ENCODE measurements at regions not wholly inside any gene's neighbourhood (a gene's known extent, or its start where the extent isn't known, plus 50 kb on each side); places are given as distances from the start of the nearest gene placed in this dataset.
A peak's percentile ranks its signal among the peaks of the same experiment; 100 is the strongest.

DNA sequence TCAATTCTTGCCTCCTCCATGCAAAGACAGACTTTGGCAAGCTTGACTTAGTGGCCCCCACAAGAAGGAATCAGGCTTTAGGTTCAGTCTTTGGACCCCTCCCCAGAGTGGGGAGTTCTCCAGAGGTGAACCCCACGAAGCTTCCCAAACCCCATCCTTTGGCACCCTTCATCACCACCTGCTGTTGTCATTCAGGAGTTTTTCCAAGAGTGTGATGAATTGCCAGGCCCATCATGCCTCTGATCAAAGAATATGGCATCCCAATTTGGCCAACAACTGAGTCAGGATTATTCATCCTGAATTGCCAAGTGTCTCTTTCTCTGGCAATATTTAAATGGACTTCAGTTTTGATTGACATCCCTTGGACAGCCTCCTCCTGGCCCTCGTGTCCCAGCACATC is 404.7 kb upstream of the MKI67 start:
- Histone ChIP-seq H3K9ac (ENCODE audit: insufficient read depth in 1 of 2, low read length in 2 of 2) (no peak overlapping the region), H3K27ac (ENCODE audit: low read depth in 1 of 2, low read length in 1 of 2) (no peak overlapping the region), H3K36me3 (ENCODE audit: control insufficient read depth in 4 of 4, insufficient read depth in 4 of 4, low read length in 4 of 4) (no peaks in the 10 kb centered on the region), H3K4me1 (ENCODE audit: control insufficient read depth in 5 of 5, insufficient read depth in 5 of 5, low read length in 5 of 5) (peaks cover 0 to 24% (median 0%) of the 10 kb centered on the region in 5 donors), H3K27me3 (ENCODE audit: control insufficient read depth in 3 of 3, insufficient read depth in 3 of 3, low read length in 2 of 3) (peaks cover 0 to 16% (median 9%) of the 10 kb centered on the region in 3 donors), H3K4me3 (no peak overlapping the region), H3K9me3 (ENCODE audit: control insufficient read depth in 4 of 4, insufficient read depth in 3 of 4, low read length in 3 of 4) (no peaks in the 10 kb centered on the region)
- DNase-seq = no peak
- 60 to 61% methylated on average over 2 of the region's 2 CpGs for WGBS, 2 donors
- TF ChIP-seq, protein P1, sequence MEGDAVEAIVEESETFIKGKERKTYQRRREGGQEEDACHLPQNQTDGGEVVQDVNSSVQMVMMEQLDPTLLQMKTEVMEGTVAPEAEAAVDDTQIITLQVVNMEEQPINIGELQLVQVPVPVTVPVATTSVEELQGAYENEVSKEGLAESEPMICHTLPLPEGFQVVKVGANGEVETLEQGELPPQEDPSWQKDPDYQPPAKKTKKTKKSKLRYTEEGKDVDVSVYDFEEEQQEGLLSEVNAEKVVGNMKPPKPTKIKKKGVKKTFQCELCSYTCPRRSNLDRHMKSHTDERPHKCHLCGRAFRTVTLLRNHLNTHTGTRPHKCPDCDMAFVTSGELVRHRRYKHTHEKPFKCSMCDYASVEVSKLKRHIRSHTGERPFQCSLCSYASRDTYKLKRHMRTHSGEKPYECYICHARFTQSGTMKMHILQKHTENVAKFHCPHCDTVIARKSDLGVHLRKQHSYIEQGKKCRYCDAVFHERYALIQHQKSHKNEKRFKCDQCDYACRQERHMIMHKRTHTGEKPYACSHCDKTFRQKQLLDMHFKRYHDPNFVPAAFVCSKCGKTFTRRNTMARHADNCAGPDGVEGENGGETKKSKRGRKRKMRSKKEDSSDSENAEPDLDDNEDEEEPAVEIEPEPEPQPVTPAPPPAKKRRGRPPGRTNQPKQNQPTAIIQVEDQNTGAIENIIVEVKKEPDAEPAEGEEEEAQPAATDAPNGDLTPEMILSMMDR (IDR thresholded peaks at IDR 0.05; ENCODE audit: control extremely low read depth, extremely low read depth) = no peak
- ATAC-seq (ENCODE audit: insufficient read depth, low FRiP score) = no peak

DNA sequence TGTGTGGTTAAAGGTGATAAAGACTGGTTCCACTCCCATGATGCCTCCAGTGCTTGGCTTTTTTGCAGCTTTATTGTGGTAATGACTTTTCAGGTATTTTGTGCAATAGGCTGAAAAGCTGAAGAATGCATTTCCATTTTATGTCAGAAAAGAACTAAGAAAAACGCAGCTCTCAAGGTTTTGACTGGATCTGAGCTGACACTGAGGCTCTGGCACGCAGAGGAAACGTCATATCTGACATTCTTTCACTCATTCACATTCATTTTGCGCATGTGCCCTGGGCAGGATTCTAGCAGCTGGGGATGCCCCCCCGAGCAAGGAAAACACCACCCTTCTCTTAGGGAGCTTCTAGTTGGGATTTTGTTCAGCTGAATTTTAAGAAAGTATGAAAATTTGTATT is 408.5 kb upstream of the MKI67 start:
- H3K9ac ChIP-seq (ENCODE audit: insufficient read depth in 1 of 2, low read length in 2 of 2) = no peak overlapping the region
- 58 to 73% methylated on average over 5 of the region's 5 CpGs for WGBS, 2 donors
- H3K36me3 ChIP-seq (ENCODE audit: control insufficient read depth in 4 of 4, insufficient read depth in 4 of 4, low read length in 4 of 4) = no peaks in the 10 kb centered on the region
- H3K9me3 ChIP-seq (ENCODE audit: control insufficient read depth in 4 of 4, insufficient read depth in 3 of 4, low read length in 3 of 4) = no peaks in the 10 kb centered on the region
- ATAC-seq (ENCODE audit: insufficient read depth, low FRiP score) = no peak
- peaks cover 4 to 37% (median 24%) of the 10 kb centered on the region in 3 donors for H3K27me3 ChIP-seq (ENCODE audit: control insufficient read depth in 3 of 3, insufficient read depth in 3 of 3, low read length in 2 of 3)
- H3K4me3 ChIP-seq = no peak overlapping the region
- no peak overlapping the region for H3K27ac ChIP-seq (ENCODE audit: low read depth in 1 of 2, low read length in 1 of 2)
- DNase-seq = no peak
- TF ChIP-seq, protein P1 (IDR thresholded peaks at IDR 0.05; ENCODE audit: control extremely low read depth, extremely low read depth) = no peak
- peaks cover 0 to 29% (median 0%) of the 10 kb centered on the region in 5 donors for H3K4me1 ChIP-seq (ENCODE audit: control insufficient read depth in 5 of 5, insufficient read depth in 5 of 5, low read length in 5 of 5)

DNA sequence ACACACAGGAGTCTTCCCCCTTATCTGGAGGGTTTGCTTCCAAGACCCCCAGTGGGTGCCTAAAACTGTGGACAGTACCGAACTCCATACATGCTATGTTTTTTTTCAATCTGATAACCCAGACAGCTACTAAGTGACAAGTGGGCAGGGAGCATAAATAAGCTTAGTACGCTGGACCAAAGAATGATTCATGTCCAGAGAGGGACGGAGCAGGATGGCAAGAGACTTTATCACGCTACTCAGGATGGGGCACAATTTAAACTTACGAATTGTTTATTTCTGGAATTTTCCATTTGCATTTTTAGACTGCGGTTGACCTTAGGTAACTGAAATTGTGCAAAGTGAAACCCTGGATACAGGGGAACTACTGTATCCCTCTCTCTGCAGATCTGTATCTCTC is 410.0 kb upstream of the MKI67 start:
- 53 to 60% methylated on average over 6 of the region's 6 CpGs for WGBS, 2 donors
- H3K27ac ChIP-seq (ENCODE audit: low read depth in 1 of 2, low read length in 1 of 2) = no peak overlapping the region
- H3K4me1 ChIP-seq (ENCODE audit: control insufficient read depth in 5 of 5, insufficient read depth in 5 of 5, low read length in 5 of 5) = peaks cover 0 to 44% (median 6%) of the 10 kb centered on the region in 5 donors
- H3K9ac ChIP-seq (ENCODE audit: insufficient read depth in 1 of 2, low read length in 2 of 2) = no peak overlapping the region
- no peak for ATAC-seq (ENCODE audit: insufficient read depth, low FRiP score)
- DNase-seq = no peak
- H3K36me3 ChIP-seq (ENCODE audit: control insufficient read depth in 4 of 4, insufficient read depth in 4 of 4, low read length in 4 of 4) = no peaks in the 10 kb centered on the region
- no peak overlapping the region for H3K4me3 ChIP-seq
- TF ChIP-seq, protein P1 (IDR thresholded peaks at IDR 0.05; ENCODE audit: control extremely low read depth, extremely low read depth) = no peak
- H3K27me3 ChIP-seq (ENCODE audit: control insufficient read depth in 3 of 3, insufficient read depth in 3 of 3, low read length in 2 of 3) = peaks cover 13 to 39% (median 24%) of the 10 kb centered on the region in 3 donors
- H3K9me3 ChIP-seq (ENCODE audit: control insufficient read depth in 4 of 4, insufficient read depth in 3 of 4, low read length in 3 of 4) = no peaks in the 10 kb centered on the region

DNA sequence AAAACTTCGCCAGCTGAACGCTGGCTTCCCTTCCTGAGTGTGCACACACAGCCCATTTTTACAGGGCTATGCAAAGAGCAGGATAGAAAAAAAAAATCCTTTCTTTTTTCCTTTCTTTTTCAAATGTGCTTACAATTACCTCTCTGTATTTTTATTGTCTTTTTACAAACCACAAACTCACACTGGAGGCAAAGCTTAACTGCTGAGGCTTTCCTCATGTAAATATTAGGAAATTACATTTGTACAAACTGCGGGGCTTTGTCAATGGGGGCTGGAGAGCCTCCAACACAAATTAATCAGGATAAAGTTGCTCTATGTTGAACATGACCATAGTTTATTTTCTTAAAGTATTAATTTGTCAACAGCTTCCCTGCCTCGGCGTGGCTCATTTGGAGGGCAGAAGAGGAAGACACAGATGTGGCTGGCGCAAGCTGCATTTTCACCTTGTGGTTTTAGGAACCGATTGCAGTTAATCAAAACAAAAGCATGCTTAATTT is 411.7 kb upstream of the MKI67 start:
- WGBS, 2 donors = 20 to 22% methylated on average over 7 of the region's 7 CpGs
- ATAC-seq (ENCODE audit: insufficient read depth, low FRiP score) (no peak), DNase-seq (peak in 2 of 3 donors; percentile 47 to 66)
- no peaks in the 10 kb centered on the region for H3K9me3 ChIP-seq (ENCODE audit: control insufficient read depth in 4 of 4, insufficient read depth in 3 of 4, low read length in 3 of 4)
- H3K36me3 ChIP-seq (ENCODE audit: control insufficient read depth in 4 of 4, insufficient read depth in 4 of 4, low read length in 4 of 4) = no peaks in the 10 kb centered on the region
- no peak overlapping the region for H3K27ac ChIP-seq (ENCODE audit: low read depth in 1 of 2, low read length in 1 of 2)
- H3K4me3 ChIP-seq = no peak overlapping the region
- H3K9ac ChIP-seq (ENCODE audit: insufficient read depth in 1 of 2, low read length in 2 of 2) = peak overlapping the region in 1 of 2 donors; percentile 59
- peaks cover 0 to 59% (median 6%) of the 10 kb centered on the region in 5 donors for H3K4me1 ChIP-seq (ENCODE audit: control insufficient read depth in 5 of 5, insufficient read depth in 5 of 5, low read length in 5 of 5)
- peaks cover 13 to 45% (median 24%) of the 10 kb centered on the region in 3 donors for H3K27me3 ChIP-seq (ENCODE audit: control insufficient read depth in 3 of 3, insufficient read depth in 3 of 3, low read length in 2 of 3)
- TF ChIP-seq, protein P1 (IDR thresholded peaks at IDR 0.05; ENCODE audit: control extremely low read depth, extremely low read depth) = no peak

Measured in lung (tissue), 11 donors.